ENCODE measurements at regions not wholly inside any gene's neighbourhood (a gene's known extent, or its start where the extent isn't known, plus 50 kb on each side); places are given as distances from the start of the nearest gene placed in this dataset.
"Not testable (repeated sequence)": the region's sequence is repeated elsewhere in the genome, so short reads cannot be mapped to it uniquely, and the experiment has no call there.

DNA sequence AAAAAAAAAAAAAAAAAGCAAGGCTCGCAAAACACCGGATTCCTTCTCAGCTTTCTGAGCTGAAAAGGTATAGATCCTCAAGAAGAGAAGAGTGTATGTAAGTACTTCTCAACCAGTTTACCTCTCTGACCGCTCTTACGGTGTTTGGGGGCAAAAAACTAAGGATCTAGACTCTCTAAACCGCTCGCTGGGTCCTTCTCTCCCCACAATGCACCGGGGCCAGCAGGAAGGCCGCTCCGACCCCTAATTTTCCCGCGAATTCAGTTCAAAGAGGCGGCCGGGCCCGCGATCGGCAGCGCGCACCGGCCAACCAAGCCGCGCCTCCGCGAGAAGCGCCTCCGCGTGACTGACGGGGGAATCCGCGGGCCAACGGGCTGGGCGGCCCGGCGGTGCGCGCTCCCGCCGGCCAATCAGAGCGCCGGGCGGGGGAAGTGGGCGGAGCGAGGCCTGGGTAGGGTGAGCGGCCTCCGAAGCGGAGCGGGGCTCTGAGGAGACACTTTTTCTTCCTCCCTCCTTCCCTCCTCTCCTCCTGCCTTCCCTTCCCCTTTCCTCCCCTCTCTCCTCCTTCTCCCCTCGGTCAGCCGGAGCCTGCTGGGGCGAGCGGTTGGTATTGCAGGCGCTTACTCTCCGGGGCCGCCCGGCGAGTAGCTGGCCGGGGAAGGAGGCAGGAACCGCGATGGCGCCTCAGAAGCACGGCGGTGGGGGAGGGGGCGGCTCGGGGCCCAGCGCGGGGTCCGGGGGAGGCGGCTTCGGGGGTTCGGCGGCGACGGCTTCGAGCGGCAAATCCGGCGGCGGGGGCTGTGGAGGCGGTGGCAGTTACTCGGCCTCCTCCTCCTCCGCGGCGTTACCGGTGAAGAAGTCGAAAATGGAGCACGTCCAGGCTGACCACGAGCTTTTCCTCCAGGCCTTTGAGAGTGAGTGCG, 93.0 kb downstream of the CRLF3 start:
- H3K36me3 ChIP-seq (ENCODE audit: control insufficient read depth, insufficient read depth, low read length): peaks cover 12% of the 10 kb centered on the region
- peak overlapping the region; percentile 90 for H3K27ac ChIP-seq (ENCODE audit: low read depth, low read length, severe bottlenecking)
- peak overlapping the region; percentile 67 for H3K4me3 ChIP-seq (ENCODE audit: extremely low read depth, insufficient read depth, low read length, poor library complexity, severe bottlenecking)
- H3K9me3 ChIP-seq (ENCODE audit: control insufficient read depth, low read length); H3K4me1 ChIP-seq (ENCODE audit: control insufficient read depth, insufficient read depth, low read length, poor library complexity, severe bottlenecking): not testable (repeated sequence)
- 0% methylated on average over 26 to 30 of the region's 87 CpGs for WGBS, 2 experiments (ENCODE audit: insufficient coverage in 2 of 2)

DNA sequence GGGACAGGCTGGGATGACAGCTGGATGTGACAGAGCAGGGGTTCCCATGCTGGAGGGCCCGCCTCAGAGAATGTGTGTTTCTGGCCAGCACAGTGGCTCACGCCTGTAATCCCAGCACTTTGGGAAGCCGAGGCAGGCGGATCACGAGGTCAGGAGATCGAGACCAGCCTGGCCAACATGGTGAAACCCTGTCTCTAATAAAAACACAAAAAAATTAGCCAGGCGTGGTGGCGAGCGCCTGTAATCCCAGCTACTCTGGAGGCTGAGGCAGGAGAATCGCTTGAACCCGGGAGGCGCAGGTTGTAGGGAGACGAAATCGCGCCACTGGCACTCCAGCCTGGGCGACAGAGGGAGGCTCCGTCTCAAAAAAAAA, 93.7 kb downstream of the CRLF3 start:
- H3K4me1 ChIP-seq (ENCODE audit: control insufficient read depth, insufficient read depth, low read length, poor library complexity, severe bottlenecking); H3K9me3 ChIP-seq (ENCODE audit: control insufficient read depth, low read length): not testable (repeated sequence)
- H3K4me3 ChIP-seq (ENCODE audit: extremely low read depth, insufficient read depth, low read length, poor library complexity, severe bottlenecking): peak overlapping the region; percentile 8
- H3K27ac ChIP-seq (ENCODE audit: low read depth, low read length, severe bottlenecking): peak overlapping the region; percentile 53
- WGBS, 2 experiments (ENCODE audit: insufficient coverage in 2 of 2): 29 to 48% methylated on average over 12 to 15 of the region's 17 CpGs
- H3K36me3 ChIP-seq (ENCODE audit: control insufficient read depth, insufficient read depth, low read length): peaks cover 13% of the 10 kb centered on the region

GRCh38 chr17:30730171-30730836, 94.2 kb downstream of the CRLF3 start:
- 92 to 100% methylated on average over 3 to 8 of the region's 8 CpGs for WGBS, 2 experiments (ENCODE audit: insufficient coverage in 2 of 2)
- H3K4me3 ChIP-seq (ENCODE audit: extremely low read depth, insufficient read depth, low read length, poor library complexity, severe bottlenecking); H3K27ac ChIP-seq (ENCODE audit: low read depth, low read length, severe bottlenecking); H3K4me1 ChIP-seq (ENCODE audit: control insufficient read depth, insufficient read depth, low read length, poor library complexity, severe bottlenecking); H3K9me3 ChIP-seq (ENCODE audit: control insufficient read depth, low read length): not testable (repeated sequence)
- H3K36me3 ChIP-seq (ENCODE audit: control insufficient read depth, insufficient read depth, low read length): peaks cover 11% of the 10 kb centered on the region

- H3K27ac ChIP-seq (ENCODE audit: low read depth, low read length, severe bottlenecking); H3K36me3 ChIP-seq (ENCODE audit: control insufficient read depth, insufficient read depth, low read length); H3K9me3 ChIP-seq (ENCODE audit: control insufficient read depth, low read length); H3K4me3 ChIP-seq (ENCODE audit: extremely low read depth, insufficient read depth, low read length, poor library complexity, severe bottlenecking); H3K4me1 ChIP-seq (ENCODE audit: control insufficient read depth, insufficient read depth, low read length, poor library complexity, severe bottlenecking): not testable (repeated sequence)
- 88 to 92% methylated on average over 10 to 14 of the region's 14 CpGs for WGBS, 2 experiments (ENCODE audit: insufficient coverage in 2 of 2)
Observed at GRCh38 chr17:30729471-30730170, 94.9 kb downstream of the CRLF3 start.

- not testable (repeated sequence) for H3K36me3 ChIP-seq (ENCODE audit: control insufficient read depth, insufficient read depth, low read length); H3K4me3 ChIP-seq (ENCODE audit: extremely low read depth, insufficient read depth, low read length, poor library complexity, severe bottlenecking); H3K4me1 ChIP-seq (ENCODE audit: control insufficient read depth, insufficient read depth, low read length, poor library complexity, severe bottlenecking); H3K9me3 ChIP-seq (ENCODE audit: control insufficient read depth, low read length); H3K27ac ChIP-seq (ENCODE audit: low read depth, low read length, severe bottlenecking)
- 91 to 100% methylated on average over 4 to 7 of the region's 8 CpGs for WGBS, 2 experiments (ENCODE audit: insufficient coverage in 2 of 2)
Observed at GRCh38 chr17:30727517-30727916, 97.0 kb downstream of the CRLF3 start.

DNA sequence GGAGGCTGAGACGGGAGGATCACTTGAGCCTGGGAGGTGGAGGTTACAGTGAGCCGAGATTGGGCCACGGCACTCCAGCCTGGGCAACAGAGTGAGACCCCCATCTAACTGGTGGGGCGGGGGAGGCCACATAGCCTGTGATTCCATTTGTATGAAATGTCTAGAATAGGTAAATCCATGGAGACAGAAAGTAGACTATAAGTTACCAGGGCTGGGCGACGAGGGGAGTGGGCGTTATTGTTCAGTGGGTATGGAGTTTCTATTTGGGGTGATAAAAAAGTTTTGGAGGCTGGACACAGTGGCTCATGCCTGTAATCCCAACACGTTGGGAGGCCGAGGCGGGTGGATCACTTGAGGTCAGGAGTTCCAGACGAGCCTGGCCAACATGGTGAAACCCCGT, 97.8 kb downstream of the CRLF3 start:
- WGBS, 2 experiments (ENCODE audit: insufficient coverage in 2 of 2): 93 to 95% methylated on average over 11 to 12 of the region's 12 CpGs
- H3K9me3 ChIP-seq (ENCODE audit: control insufficient read depth, low read length): not testable (repeated sequence)

DNA sequence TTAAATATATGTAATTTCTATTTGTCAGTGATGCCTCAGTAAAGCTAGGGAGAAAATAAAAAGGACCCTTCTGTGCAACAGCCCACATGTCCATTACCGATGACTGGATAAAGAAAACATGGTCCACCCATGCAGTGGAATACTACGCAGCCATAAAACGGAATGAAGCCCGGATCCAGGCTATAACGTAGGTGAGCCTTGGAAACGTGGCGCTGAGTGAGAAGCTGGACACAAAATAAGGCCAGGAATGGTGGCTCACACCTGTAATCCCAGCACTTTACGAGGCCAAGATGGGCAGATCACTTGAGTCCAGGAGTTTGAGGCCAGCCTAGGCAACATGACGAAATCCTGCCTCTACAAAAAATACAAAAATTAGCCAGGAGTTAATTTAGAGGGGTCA, 98.2 kb downstream of the CRLF3 start:
- H3K9me3 ChIP-seq (ENCODE audit: control insufficient read depth, low read length); H3K4me3 ChIP-seq (ENCODE audit: extremely low read depth, insufficient read depth, low read length, poor library complexity, severe bottlenecking); H3K27ac ChIP-seq (ENCODE audit: low read depth, low read length, severe bottlenecking); H3K36me3 ChIP-seq (ENCODE audit: control insufficient read depth, insufficient read depth, low read length); H3K4me1 ChIP-seq (ENCODE audit: control insufficient read depth, insufficient read depth, low read length, poor library complexity, severe bottlenecking): not testable (repeated sequence)
- 87 to 100% methylated on average over 6 to 8 of the region's 9 CpGs for WGBS, 2 experiments (ENCODE audit: insufficient coverage in 2 of 2)

More for the DNA sequence above, 97.8 kb downstream of the CRLF3 start:
- H3K4me3 ChIP-seq (ENCODE audit: extremely low read depth, insufficient read depth, low read length, poor library complexity, severe bottlenecking); H3K4me1 ChIP-seq (ENCODE audit: control insufficient read depth, insufficient read depth, low read length, poor library complexity, severe bottlenecking); H3K27ac ChIP-seq (ENCODE audit: low read depth, low read length, severe bottlenecking); H3K36me3 ChIP-seq (ENCODE audit: control insufficient read depth, insufficient read depth, low read length): not testable (repeated sequence)

GRCh38 chr17:30724034-30724650, 100.3 kb downstream of the CRLF3 start:
- 97 to 98% methylated on average over 8 to 9 of the region's 11 CpGs for WGBS, 2 experiments (ENCODE audit: insufficient coverage in 2 of 2)
- not testable (repeated sequence) for H3K27ac ChIP-seq (ENCODE audit: low read depth, low read length, severe bottlenecking); H3K4me3 ChIP-seq (ENCODE audit: extremely low read depth, insufficient read depth, low read length, poor library complexity, severe bottlenecking); H3K4me1 ChIP-seq (ENCODE audit: control insufficient read depth, insufficient read depth, low read length, poor library complexity, severe bottlenecking); H3K36me3 ChIP-seq (ENCODE audit: control insufficient read depth, insufficient read depth, low read length); H3K9me3 ChIP-seq (ENCODE audit: control insufficient read depth, low read length)

GRCh38 chr17:30722114-30722780, 102.2 kb downstream of the CRLF3 start:
- not testable (repeated sequence) for H3K27ac ChIP-seq (ENCODE audit: low read depth, low read length, severe bottlenecking); H3K4me1 ChIP-seq (ENCODE audit: control insufficient read depth, insufficient read depth, low read length, poor library complexity, severe bottlenecking); H3K9me3 ChIP-seq (ENCODE audit: control insufficient read depth, low read length); H3K4me3 ChIP-seq (ENCODE audit: extremely low read depth, insufficient read depth, low read length, poor library complexity, severe bottlenecking); H3K36me3 ChIP-seq (ENCODE audit: control insufficient read depth, insufficient read depth, low read length)
- 83 to 100% methylated on average over 6 of the region's 12 CpGs for WGBS, 2 experiments (ENCODE audit: insufficient coverage in 2 of 2)

GRCh38 chr17:30720971-30721370, 103.5 kb downstream of the CRLF3 start:
- H3K4me3 ChIP-seq (ENCODE audit: extremely low read depth, insufficient read depth, low read length, poor library complexity, severe bottlenecking); H3K27ac ChIP-seq (ENCODE audit: low read depth, low read length, severe bottlenecking); H3K9me3 ChIP-seq (ENCODE audit: control insufficient read depth, low read length); H3K4me1 ChIP-seq (ENCODE audit: control insufficient read depth, insufficient read depth, low read length, poor library complexity, severe bottlenecking); H3K36me3 ChIP-seq (ENCODE audit: control insufficient read depth, insufficient read depth, low read length): not testable (repeated sequence)
- WGBS, 2 experiments (ENCODE audit: insufficient coverage in 2 of 2): 94 to 98% methylated on average over 2 to 4 of the region's 5 CpGs

Measured in mesodermal cell (in vitro differentiated cells).